DND-41 (cell line): ENCODE measurements at regions not wholly inside any gene's neighbourhood (a gene's known extent, or its start where the extent isn't known, plus 50 kb on each side); places are given as distances from the start of the nearest gene placed in this dataset.
"Not testable (repeated sequence)": the region's sequence is repeated elsewhere in the genome, so short reads cannot be mapped to it uniquely, and the experiment has no call there.

ENCODE experiments used
- EZH2 ChIP-seq: IDR thresholded peaks from 3 replicates; pipeline ENCODE4 v1.6.1; 2012; ENCODE audit warnings: borderline replicate concordance, low read depth, mild to moderate bottlenecking, moderate library complexity, low read length, inconsistent platforms; ENCODE audit not compliant: severe bottlenecking
- TF ChIP-seq, protein P1 (sequence below): IDR thresholded peaks from 2 replicates; pipeline ENCODE4 v1.5.1; 2012; ENCODE audit warnings: borderline replicate concordance, low read length, moderate library complexity, mild to moderate bottlenecking; ENCODE audit not compliant: poor library complexity, severe bottlenecking; ENCODE audit errors: extremely low read depth

DNA sequence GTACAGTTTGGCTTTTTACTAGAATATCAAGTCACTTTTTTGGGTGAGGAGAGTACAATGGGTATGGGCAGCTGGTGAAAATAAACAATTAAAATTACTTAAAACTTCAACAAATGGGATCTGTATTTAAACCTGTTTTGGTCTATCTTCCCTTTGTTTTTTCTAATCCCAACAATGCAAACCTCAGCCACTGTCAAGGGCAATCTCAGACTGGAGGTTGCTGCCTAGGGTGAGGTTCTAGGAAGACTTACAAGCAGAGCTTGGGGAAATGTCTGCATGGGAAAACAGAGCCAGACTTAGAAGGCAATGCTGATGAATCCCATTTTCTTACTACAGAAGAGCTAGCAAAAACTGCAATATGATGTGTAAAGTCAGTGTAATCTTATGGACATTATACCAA, 1515.3 kb upstream of the TPTE start:
- TF ChIP-seq, protein P1, sequence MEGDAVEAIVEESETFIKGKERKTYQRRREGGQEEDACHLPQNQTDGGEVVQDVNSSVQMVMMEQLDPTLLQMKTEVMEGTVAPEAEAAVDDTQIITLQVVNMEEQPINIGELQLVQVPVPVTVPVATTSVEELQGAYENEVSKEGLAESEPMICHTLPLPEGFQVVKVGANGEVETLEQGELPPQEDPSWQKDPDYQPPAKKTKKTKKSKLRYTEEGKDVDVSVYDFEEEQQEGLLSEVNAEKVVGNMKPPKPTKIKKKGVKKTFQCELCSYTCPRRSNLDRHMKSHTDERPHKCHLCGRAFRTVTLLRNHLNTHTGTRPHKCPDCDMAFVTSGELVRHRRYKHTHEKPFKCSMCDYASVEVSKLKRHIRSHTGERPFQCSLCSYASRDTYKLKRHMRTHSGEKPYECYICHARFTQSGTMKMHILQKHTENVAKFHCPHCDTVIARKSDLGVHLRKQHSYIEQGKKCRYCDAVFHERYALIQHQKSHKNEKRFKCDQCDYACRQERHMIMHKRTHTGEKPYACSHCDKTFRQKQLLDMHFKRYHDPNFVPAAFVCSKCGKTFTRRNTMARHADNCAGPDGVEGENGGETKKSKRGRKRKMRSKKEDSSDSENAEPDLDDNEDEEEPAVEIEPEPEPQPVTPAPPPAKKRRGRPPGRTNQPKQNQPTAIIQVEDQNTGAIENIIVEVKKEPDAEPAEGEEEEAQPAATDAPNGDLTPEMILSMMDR: not testable (repeated sequence)
- not testable (repeated sequence) for TF ChIP-seq EZH2
